Retinal pigment epithelial cell (primary cell): ENCODE measurements at regions not wholly inside any gene's neighbourhood (a gene's known extent, or its start where the extent isn't known, plus 50 kb on each side); places are given as distances from the start of the nearest gene placed in this dataset.

Experiments used
- DNase-seq: peaks from one replicate; pipeline ENCODE4 v3.0.0-alpha.2; 2010; ENCODE audit warnings: low read depth
- H3K4me3 ChIP-seq: 2 replicates; pipeline ENCODE4 v1.5.1; 2011; ENCODE audit warnings: mild to moderate bottlenecking, low read length, control low read depth, moderate library complexity
- CTCF ChIP-seq: conservative IDR thresholded peaks from 2 replicates; pipeline ENCODE4 v1.5.1; 2011; ENCODE audit warnings: low read depth, low read length, control low read depth, inconsistent platforms

- TF ChIP-seq CTCF, result no peak
- DNase-seq, result no peak
- H3K4me3 ChIP-seq, result no peak overlapping the region
These were observed 73.4 kb upstream of the C1GALT1 start for GRCh38 chr7:7108931-7109330.

GRCh38 chr7:7109934-7110333, 72.4 kb upstream of the C1GALT1 start:
- DNase-seq, result no peak
- H3K4me3 ChIP-seq, result no peak overlapping the region
- TF ChIP-seq CTCF, result no peak

DNA sequence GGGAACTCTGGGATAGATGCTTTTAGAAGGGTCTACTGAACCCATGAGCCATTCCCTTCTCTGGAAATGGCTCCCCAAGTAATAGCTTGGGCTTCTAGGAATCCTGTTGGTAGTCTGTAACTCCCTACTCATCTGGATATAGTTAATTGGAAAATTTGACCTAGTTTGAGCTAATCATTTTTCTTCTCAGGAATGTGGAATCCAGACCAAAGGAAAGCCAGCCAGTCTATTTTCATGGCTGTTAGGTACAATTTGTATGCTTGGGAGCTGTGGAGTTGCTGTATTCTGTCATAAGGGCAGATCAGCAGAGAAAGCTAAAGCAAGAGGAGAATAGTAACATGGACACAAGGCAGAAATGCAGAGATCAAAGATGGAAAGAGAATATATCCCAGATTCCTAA, 71.6 kb upstream of the C1GALT1 start:
- TF ChIP-seq CTCF, result no peak
- DNase-seq, result no peak
- H3K4me3 ChIP-seq, result no peak overlapping the region

GRCh38 chr7:7112868-7113267, 69.5 kb upstream of the C1GALT1 start:
- no peak overlapping the region for H3K4me3 ChIP-seq
- no peak for TF ChIP-seq CTCF
- no peak for DNase-seq

- no peak for DNase-seq
- TF ChIP-seq CTCF, result no peak
- no peak overlapping the region for H3K4me3 ChIP-seq
These were observed 67.6 kb upstream of the C1GALT1 start for GRCh38 chr7:7114575-7115291.

- DNase-seq, result no peak
- H3K4me3 ChIP-seq, result no peak overlapping the region
- no peak for TF ChIP-seq CTCF
These were observed 64.3 kb upstream of the C1GALT1 start for GRCh38 chr7:7117935-7118586.

GRCh38 chr7:7118822-7119221, 63.5 kb upstream of the C1GALT1 start:
- TF ChIP-seq CTCF, result no peak
- DNase-seq, result no peak
- no peak overlapping the region for H3K4me3 ChIP-seq
